Endodermal cell (in vitro differentiated cells): ENCODE measurements at regions not wholly inside any gene's neighbourhood (a gene's known extent, or its start where the extent isn't known, plus 50 kb on each side); places are given as distances from the start of the nearest gene placed in this dataset.
"Not testable (repeated sequence)": the region's sequence is repeated elsewhere in the genome, so short reads cannot be mapped to it uniquely, and the experiment has no call there.

Experiments
- DNase-seq: peaks from one replicate; pipeline ENCODE4 v3.0.0-alpha.2; 2017
- H3K27ac ChIP-seq: 2 replicates; pipeline ENCODE4 v1.5.1; 2013; ENCODE audit warnings: mild to moderate bottlenecking, low read depth, low read length, moderate library complexity
- H3K27me3 ChIP-seq: 2 replicates; pipeline ENCODE4 v1.6.1; 2013; ENCODE audit warnings: mild to moderate bottlenecking, low read length, moderate library complexity; ENCODE audit not compliant: insufficient read depth, control insufficient read depth, poor library complexity, severe bottlenecking
- H3K36me3 ChIP-seq: 2 replicates; pipeline ENCODE4 v1.7.0; 2013; ENCODE audit warnings: mild to moderate bottlenecking, low read length, moderate library complexity; ENCODE audit not compliant: control insufficient read depth, insufficient read depth
- H3K4me1 ChIP-seq: one replicate; pipeline ENCODE4 v1.7.0; 2013; ENCODE audit warnings: low read length; ENCODE audit not compliant: control insufficient read depth, insufficient read depth
- H3K4me3 ChIP-seq: 2 replicates; pipeline ENCODE4 v1.5.1; 2013; ENCODE audit warnings: mild to moderate bottlenecking, low read length, moderate library complexity
- H3K9ac ChIP-seq: 2 replicates; pipeline ENCODE4 v1.6.1; 2013; ENCODE audit warnings: mild to moderate bottlenecking, low read length, moderate library complexity; ENCODE audit not compliant: poor library complexity, severe bottlenecking; ENCODE audit errors: extremely low read depth
- H3K9me3 ChIP-seq: 2 replicates; pipeline ENCODE4 v1.6.1; 2013; ENCODE audit warnings: mild to moderate bottlenecking, low read length, moderate library complexity; ENCODE audit not compliant: control insufficient read depth
- H3K27ac Mint-ChIP-seq: 2 replicates; pipeline ENCODE4 v1.8.0; 2020; ENCODE audit warnings: mixed read lengths
- H3K27me3 Mint-ChIP-seq: 2 replicates; pipeline ENCODE4 v1.8.0; 2021; ENCODE audit warnings: mild to moderate bottlenecking, mixed read lengths; ENCODE audit not compliant: insufficient read depth
- H3K36me3 Mint-ChIP-seq: 2 replicates; pipeline ENCODE4 v1.8.0; 2020; ENCODE audit warnings: low read depth, mixed read lengths
- H3K4me1 Mint-ChIP-seq: 2 replicates; pipeline ENCODE4 v1.8.0; 2020; ENCODE audit warnings: mixed read lengths
- H3K4me3 Mint-ChIP-seq: 2 replicates; pipeline ENCODE4 v1.8.0; 2020; ENCODE audit warnings: mild to moderate bottlenecking, moderate library complexity, mixed read lengths
- H3K9me3 Mint-ChIP-seq: 2 replicates; pipeline ENCODE4 v1.8.0; 2020; ENCODE audit warnings: mild to moderate bottlenecking, mixed read lengths
- CTCF ChIP-seq: fragments of 200-600 bp; sonication (generic); conservative IDR thresholded peaks from 2 replicates; pipeline ENCODE4 v1.5.0; 2021; ENCODE audit warnings: antibody characterized with exemption, mild to moderate bottlenecking
- WGBS, 2 experiments: methylation state at CpG; one replicate each; pipeline versions ENCODE4 v1.1.5 to v1.1.7; 2013; ENCODE audit warnings: missing lambda C conversion rate in 2 of 2, mixed read lengths in 1 of 2; ENCODE audit not compliant: insufficient coverage in 1 of 2, insufficient read length in 1 of 2; 5-methylcytosine and 5-hydroxymethylcytosine counted together

GRCh38 chr3:153927107-153927506 lies 194.1 kb upstream of the ARHGEF26 start:
- H3K36me3 ChIP-seq: no peaks in the 10 kb centered on the region
- no peak overlapping the region for H3K4me3 ChIP-seq
- H3K36me3 Mint-ChIP-seq: no peaks in the 10 kb centered on the region
- TF ChIP-seq CTCF: peak; percentile 41
- H3K9ac ChIP-seq: no peak overlapping the region
- H3K27ac Mint-ChIP-seq: no peak overlapping the region
- 73 to 84% methylated on average over 5 of the region's 5 CpGs for WGBS, 2 experiments
- H3K4me1 ChIP-seq: no peaks in the 10 kb centered on the region
- H3K4me3 Mint-ChIP-seq: no peak overlapping the region
- H3K27me3 ChIP-seq: no peaks in the 10 kb centered on the region
- H3K27me3 Mint-ChIP-seq: no peaks in the 10 kb centered on the region
- H3K9me3 Mint-ChIP-seq: no peaks in the 10 kb centered on the region
- H3K4me1 Mint-ChIP-seq: no peaks in the 10 kb centered on the region
- DNase-seq: no peak
- H3K9me3 ChIP-seq: no peaks in the 10 kb centered on the region
- H3K27ac ChIP-seq: no peak overlapping the region

- H3K27me3 Mint-ChIP-seq: no peaks in the 10 kb centered on the region
- H3K4me1 Mint-ChIP-seq: no peaks in the 10 kb centered on the region
- Histone ChIP-seq H3K9ac (no peak overlapping the region), H3K27me3 (no peaks in the 10 kb centered on the region), H3K4me3 (no peak overlapping the region), H3K4me1 (no peaks in the 10 kb centered on the region), H3K36me3 (no peaks in the 10 kb centered on the region), H3K27ac (no peak overlapping the region), H3K9me3 (no peaks in the 10 kb centered on the region)
- H3K9me3 Mint-ChIP-seq: no peaks in the 10 kb centered on the region
- H3K4me3 Mint-ChIP-seq: no peak overlapping the region
- H3K27ac Mint-ChIP-seq: no peak overlapping the region
- no peak for TF ChIP-seq CTCF
- DNase-seq: no peak
- H3K36me3 Mint-ChIP-seq: no peaks in the 10 kb centered on the region
Measured at GRCh38 chr3:153928851-153929250, 192.3 kb upstream of the ARHGEF26 start.

GRCh38 chr3:153933481-153933880 lies 187.7 kb upstream of the ARHGEF26 start:
- H3K27ac ChIP-seq, H3K36me3 ChIP-seq, H3K4me3 Mint-ChIP-seq, H3K9me3 ChIP-seq, H3K4me3 ChIP-seq, H3K9me3 Mint-ChIP-seq, H3K27me3 ChIP-seq, H3K27me3 Mint-ChIP-seq, H3K9ac ChIP-seq, H3K27ac Mint-ChIP-seq, H3K4me1 Mint-ChIP-seq, H3K36me3 Mint-ChIP-seq, DNase-seq, H3K4me1 ChIP-seq: not testable (repeated sequence)
- WGBS, 2 experiments: 95% methylated on average over 2 of the region's 2 CpGs; no CpG with 5 or more reads in 1 of the 2 experiments

GRCh38 chr3:153944084-153944483 lies 177.1 kb upstream of the ARHGEF26 start:
- Mint-ChIP-seq H3K9me3 (no peaks in the 10 kb centered on the region), H3K27ac (no peak overlapping the region), H3K4me1 (no peaks in the 10 kb centered on the region), H3K4me3 (no peak overlapping the region), H3K27me3 (no peaks in the 10 kb centered on the region), H3K36me3 (no peaks in the 10 kb centered on the region)
- Histone ChIP-seq H3K27me3 (no peaks in the 10 kb centered on the region), H3K9ac (no peak overlapping the region), H3K4me1 (no peaks in the 10 kb centered on the region), H3K4me3 (no peak overlapping the region), H3K27ac (no peak overlapping the region), H3K9me3 (no peaks in the 10 kb centered on the region), H3K36me3 (no peaks in the 10 kb centered on the region)
- TF ChIP-seq CTCF: no peak
- no peak for DNase-seq
- WGBS, 2 experiments: 95% methylated on average over 2 of the region's 2 CpGs; no CpG with 5 or more reads in 1 of the 2 experiments
